ENCODE measurements at regions not wholly inside any gene's neighbourhood (a gene's known extent, or its start where the extent isn't known, plus 50 kb on each side); places are given as distances from the start of the nearest gene placed in this dataset.

DNA sequence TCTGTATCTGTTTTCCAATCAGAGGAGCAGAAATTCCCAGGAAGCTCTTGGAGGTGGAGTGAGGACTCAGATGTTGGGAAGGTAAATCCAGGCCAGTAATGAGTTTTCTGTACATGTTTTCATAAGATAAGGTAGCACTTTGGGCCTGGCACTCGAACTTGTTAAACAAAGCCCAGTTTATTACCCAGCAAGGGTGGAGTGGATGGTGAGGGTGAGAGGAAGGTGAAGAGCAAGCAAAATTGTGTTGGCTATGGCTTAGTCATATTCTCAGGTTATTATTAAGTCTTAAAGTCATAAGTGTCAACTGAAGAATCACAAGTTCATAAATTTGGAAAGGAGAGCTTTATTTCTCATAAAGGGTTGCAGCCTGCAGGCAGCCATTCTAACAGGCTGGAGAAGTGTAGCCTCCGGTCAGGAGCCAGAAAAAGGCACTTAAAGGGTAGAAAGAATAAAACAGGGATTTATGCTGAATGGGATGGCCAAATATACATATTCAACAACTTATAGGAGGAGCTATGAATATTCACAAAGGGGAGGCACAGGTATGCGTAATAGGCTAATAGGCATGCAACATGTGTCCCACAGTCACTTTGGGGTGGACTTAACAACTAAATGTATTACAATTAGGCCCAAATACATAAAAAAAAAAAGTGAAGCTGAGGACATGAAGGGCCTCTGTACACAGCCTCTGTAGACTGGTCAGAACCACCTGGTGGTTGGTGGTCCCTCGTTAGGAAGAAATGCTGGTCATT, 523.9 kb downstream of the LMO4 start:
- H3K27ac ChIP-seq (ENCODE audit: low read length) = no peak overlapping the region
- H3K79me2 ChIP-seq (ENCODE audit: low read length) = no peaks in the 10 kb centered on the region
- H4K20me1 ChIP-seq (ENCODE audit: insufficient read depth, low read length) = no peaks in the 10 kb centered on the region
- no peaks in the 10 kb centered on the region for H3F3A ChIP-seq (ENCODE audit: insufficient read depth, low read length)
- no peak for DNase-seq
- H3K36me3 ChIP-seq (replicated peaks; ENCODE audit: insufficient read depth, low read length) = no peaks in the 10 kb centered on the region
- H2AFZ ChIP-seq (ENCODE audit: low read length) = no peak overlapping the region
- TF ChIP-seq EZH2 (optimal IDR thresholded peaks at IDR 0.05; ENCODE audit: low read depth, low read length) (no peak), EZH2phosphoT487 (IDR thresholded peaks at IDR 0.05; ENCODE audit: low read length) (no peak)
- TF ChIP-seq, protein P1, sequence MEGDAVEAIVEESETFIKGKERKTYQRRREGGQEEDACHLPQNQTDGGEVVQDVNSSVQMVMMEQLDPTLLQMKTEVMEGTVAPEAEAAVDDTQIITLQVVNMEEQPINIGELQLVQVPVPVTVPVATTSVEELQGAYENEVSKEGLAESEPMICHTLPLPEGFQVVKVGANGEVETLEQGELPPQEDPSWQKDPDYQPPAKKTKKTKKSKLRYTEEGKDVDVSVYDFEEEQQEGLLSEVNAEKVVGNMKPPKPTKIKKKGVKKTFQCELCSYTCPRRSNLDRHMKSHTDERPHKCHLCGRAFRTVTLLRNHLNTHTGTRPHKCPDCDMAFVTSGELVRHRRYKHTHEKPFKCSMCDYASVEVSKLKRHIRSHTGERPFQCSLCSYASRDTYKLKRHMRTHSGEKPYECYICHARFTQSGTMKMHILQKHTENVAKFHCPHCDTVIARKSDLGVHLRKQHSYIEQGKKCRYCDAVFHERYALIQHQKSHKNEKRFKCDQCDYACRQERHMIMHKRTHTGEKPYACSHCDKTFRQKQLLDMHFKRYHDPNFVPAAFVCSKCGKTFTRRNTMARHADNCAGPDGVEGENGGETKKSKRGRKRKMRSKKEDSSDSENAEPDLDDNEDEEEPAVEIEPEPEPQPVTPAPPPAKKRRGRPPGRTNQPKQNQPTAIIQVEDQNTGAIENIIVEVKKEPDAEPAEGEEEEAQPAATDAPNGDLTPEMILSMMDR (IDR thresholded peaks at IDR 0.05; ENCODE audit: low read length) = no peak
- no peaks in the 10 kb centered on the region for H3K4me1 ChIP-seq (ENCODE audit: low read length)
- no peak overlapping the region for H3K4me2 ChIP-seq (ENCODE audit: low read depth, low read length)
- H3K27me3 ChIP-seq (replicated peaks; ENCODE audit: insufficient read depth, low read length) = no peaks in the 10 kb centered on the region
- H3K4me3 ChIP-seq (ENCODE audit: low read length) = no peak overlapping the region
- H3K9ac ChIP-seq (ENCODE audit: low read length) = no peak overlapping the region
- H3K9me3 ChIP-seq (replicated peaks; ENCODE audit: insufficient read depth, low read length) = no peaks in the 10 kb centered on the region
- H3K9me2 ChIP-seq (replicated peaks; ENCODE audit: insufficient read depth, low read length) = no peaks in the 10 kb centered on the region

DNA sequence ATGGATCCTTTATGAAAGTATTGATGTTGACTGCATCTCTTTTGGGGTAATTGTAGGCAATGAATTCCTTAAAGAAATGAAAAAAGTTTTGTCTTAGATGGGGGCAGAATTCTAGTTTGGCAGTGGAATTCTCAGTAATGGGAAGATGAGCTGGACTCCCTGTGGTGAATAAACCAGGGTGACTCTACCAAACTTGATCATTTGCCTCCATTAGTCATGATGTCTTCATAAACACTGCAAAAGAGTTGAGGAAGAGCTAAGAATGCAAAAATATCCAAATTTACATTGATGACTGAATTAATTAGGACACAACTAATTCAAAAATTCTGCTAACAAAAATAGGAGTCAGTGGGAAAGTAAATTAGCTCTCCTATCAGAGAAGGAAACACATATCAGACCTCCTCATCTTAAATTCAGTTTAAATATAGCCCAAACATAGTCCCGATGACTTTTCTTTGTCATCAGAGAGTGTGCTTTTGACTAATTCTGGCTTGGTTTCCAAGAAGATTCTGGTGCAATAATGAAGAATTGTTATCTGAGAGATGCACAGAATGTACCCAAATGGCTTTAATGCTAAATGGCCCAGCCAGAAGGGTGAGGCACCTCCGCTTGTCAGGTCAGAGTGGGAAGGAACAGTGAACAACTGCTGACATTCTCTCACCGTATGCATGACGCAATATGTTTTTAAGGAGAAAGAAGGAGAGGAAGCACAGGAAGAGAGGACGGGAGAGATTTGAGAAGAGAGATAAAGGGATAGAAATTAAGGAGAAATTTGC, 525.1 kb downstream of the LMO4 start:
- Histone ChIP-seq H3K27me3 (replicated peaks; ENCODE audit: insufficient read depth, low read length) (no peaks in the 10 kb centered on the region), H3K9me3 (replicated peaks; ENCODE audit: insufficient read depth, low read length) (no peaks in the 10 kb centered on the region), H3K79me2 (ENCODE audit: low read length) (no peaks in the 10 kb centered on the region), H3F3A (ENCODE audit: insufficient read depth, low read length) (no peaks in the 10 kb centered on the region), H4K20me1 (ENCODE audit: insufficient read depth, low read length) (no peaks in the 10 kb centered on the region), H3K9me2 (replicated peaks; ENCODE audit: insufficient read depth, low read length) (no peaks in the 10 kb centered on the region), H3K4me1 (ENCODE audit: low read length) (no peaks in the 10 kb centered on the region), H3K4me3 (ENCODE audit: low read length) (no peak overlapping the region), H3K4me2 (ENCODE audit: low read depth, low read length) (no peak overlapping the region), H3K27ac (ENCODE audit: low read length) (no peak overlapping the region), H3K9ac (ENCODE audit: low read length) (no peak overlapping the region), H2AFZ (ENCODE audit: low read length) (no peak overlapping the region), H3K36me3 (replicated peaks; ENCODE audit: insufficient read depth, low read length) (no peaks in the 10 kb centered on the region)
- no peak for DNase-seq
- TF ChIP-seq, protein P1 (IDR thresholded peaks at IDR 0.05; ENCODE audit: low read length) = no peak
- TF ChIP-seq EZH2phosphoT487 (IDR thresholded peaks at IDR 0.05; ENCODE audit: low read length) (no peak), EZH2 (optimal IDR thresholded peaks at IDR 0.05; ENCODE audit: low read depth, low read length) (no peak)

DNA sequence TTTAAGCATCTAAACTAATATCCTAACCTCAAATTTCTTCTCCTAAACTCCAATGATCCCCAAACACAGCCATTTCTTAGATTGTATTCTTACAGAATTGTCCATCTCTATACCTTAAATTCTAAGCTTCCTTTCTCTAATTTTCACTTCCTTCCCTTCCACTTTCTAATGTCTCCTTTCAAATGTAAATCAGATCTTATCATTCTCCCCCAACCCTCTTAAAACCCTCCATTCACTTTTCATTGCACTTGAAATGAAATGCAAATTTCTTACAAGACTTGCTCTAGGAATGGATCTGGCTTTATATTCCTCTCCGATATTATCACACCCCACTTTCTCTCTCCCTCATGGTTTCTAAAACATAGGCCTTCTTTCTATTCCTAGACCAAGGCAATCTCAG, 534.6 kb downstream of the LMO4 start:
- Histone ChIP-seq H3K9me3 (replicated peaks; ENCODE audit: insufficient read depth, low read length) (no peaks in the 10 kb centered on the region), H3K4me1 (ENCODE audit: low read length) (peaks cover 21% of the 10 kb centered on the region), H3F3A (ENCODE audit: insufficient read depth, low read length) (no peaks in the 10 kb centered on the region), H2AFZ (ENCODE audit: low read length) (no peak overlapping the region), H4K20me1 (ENCODE audit: insufficient read depth, low read length) (no peaks in the 10 kb centered on the region), H3K9ac (ENCODE audit: low read length) (no peak overlapping the region), H3K79me2 (ENCODE audit: low read length) (no peaks in the 10 kb centered on the region), H3K27ac (ENCODE audit: low read length) (no peak overlapping the region), H3K36me3 (replicated peaks; ENCODE audit: insufficient read depth, low read length) (no peaks in the 10 kb centered on the region), H3K4me2 (ENCODE audit: low read depth, low read length) (no peak overlapping the region), H3K4me3 (ENCODE audit: low read length) (no peak overlapping the region), H3K9me2 (replicated peaks; ENCODE audit: insufficient read depth, low read length) (no peaks in the 10 kb centered on the region), H3K27me3 (replicated peaks; ENCODE audit: insufficient read depth, low read length) (no peaks in the 10 kb centered on the region)
- no peak for TF ChIP-seq EZH2phosphoT487 (IDR thresholded peaks at IDR 0.05; ENCODE audit: low read length)
- TF ChIP-seq EZH2 (optimal IDR thresholded peaks at IDR 0.05; ENCODE audit: low read depth, low read length) = no peak
- TF ChIP-seq, protein P1 (IDR thresholded peaks at IDR 0.05; ENCODE audit: low read length) = no peak
- no peak for DNase-seq
